K562 (cell line): ENCODE measurements at regions not wholly inside any gene's neighbourhood (a gene's known extent, or its start where the extent isn't known, plus 50 kb on each side); places are given as distances from the start of the nearest gene placed in this dataset.

Experiments
- ATAC-seq: fragments of 200-7000 bp; cut with Tn5 transposase; 3 replicates; pipeline ENCODE4 v1.9.1; 2020; ENCODE audit warnings: moderate library complexity
- BruUV-seq: library from RNA; stranded (reverse); fragments of 400-500 nt; replicated peaks from 2 replicates; lab custom pipeline; 2021; lab: Mats Ljungman, UMichigan
- CTCF ChIA-PET: fragments of 300-600 bp; formaldehyde crosslinking; extraction: SDS; loops from one replicate; lab custom pipeline; 2021; ENCODE audit warnings: low intra/inter-chr PET ratio; lab: Yijun Ruan, JAX
- POLR2A ChIA-PET: fragments of 300-600, 350-650 bp; sonication (Branson Sonifier 250); formaldehyde crosslinking; extraction: SDS; loops from one replicate; lab custom pipeline; 2021; ENCODE audit warnings: antibody characterized with exemption, inconsistent platforms; lab: Yijun Ruan, JAX
- DNase-seq, 4 experiments: peaks; one replicate each; pipeline versions ENCODE4 v3.0.0 to v3.0.0-alpha.2; 2011 to 2018; ENCODE audit warnings: low spot score in 3 of 4, mixed read lengths in 3 of 4; ENCODE audit errors: extremely low read depth in 1 of 4
- FAIRE-seq: peaks from 2 replicates; lab custom pipeline; 2011; peaks lifted over from hg19 to GRCh38; lab: Jason Lieb, UNC
- H2AFZ ChIP-seq: 2 replicates; pipeline ENCODE4 v1.6.0; 2011; ENCODE audit warnings: low read depth, low read length, control low read depth, inconsistent platforms
- H3K27ac ChIP-seq: fragments of 200-600 bp; 3 replicates; pipeline ENCODE4 v1.8.0; 2011; ENCODE audit warnings: low read depth, mild to moderate bottlenecking, control low read depth, inconsistent platforms, low read length, moderate library complexity, mixed read lengths; ENCODE audit errors: extremely low read depth
- H3K27me3 ChIP-seq, 2 experiments: fragments of 300-600 bp in 1 of 2; 2 replicates in 1 of 2; 3 replicates in 1 of 2; pipeline versions ENCODE4 v1.6.0 to v1.8.0; 2011; ENCODE audit warnings: inconsistent platforms in 2 of 2, low read length in 2 of 2, mild to moderate bottlenecking in 1 of 2, mixed read lengths in 1 of 2, moderate library complexity in 1 of 2; ENCODE audit not compliant: control insufficient read depth in 2 of 2, insufficient read depth in 2 of 2
- H3K36me3 ChIP-seq: fragments of 300-600 bp; 3 replicates; pipeline ENCODE4 v1.8.0; 2011; ENCODE audit warnings: mild to moderate bottlenecking, low read length, inconsistent platforms; ENCODE audit not compliant: control insufficient read depth, insufficient read depth
- H3K4me1 ChIP-seq, 2 experiments: fragments of 200-600 bp in 1 of 2; replicated peaks in 1 of 2; 2 replicates in 1 of 2; 3 replicates in 1 of 2; pipeline versions ENCODE4 v1.5.1 to v1.8.0; 2011; ENCODE audit warnings: inconsistent platforms in 2 of 2, low read length in 2 of 2, mild to moderate bottlenecking in 1 of 2, mixed read lengths in 1 of 2, moderate library complexity in 1 of 2; ENCODE audit not compliant: control insufficient read depth in 2 of 2, insufficient read depth in 2 of 2
- H3K4me2 ChIP-seq: 2 replicates; pipeline ENCODE4 v1.6.1; 2011; ENCODE audit warnings: low read length, control low read depth, inconsistent platforms, mixed read lengths; ENCODE audit not compliant: insufficient read depth
- H3K4me3 ChIP-seq: fragments of 200-600 bp; sonication (generic), shearing (Covaris generic); 2 replicates; pipeline ENCODE4 v1.5.1; 2016; ENCODE audit warnings: control low read depth, inconsistent platforms
- H3K79me2 ChIP-seq: fragments of 200-600 bp; 3 replicates; pipeline ENCODE4 v1.8.0; 2011; ENCODE audit warnings: low read length, inconsistent platforms; ENCODE audit not compliant: control insufficient read depth, insufficient read depth
- H3K9ac ChIP-seq, 2 experiments: 2 replicates each; pipeline versions ENCODE4 v1.6.0 to v1.6.1; 2011; ENCODE audit warnings: low read depth in 2 of 2, low read length in 2 of 2, control low read depth in 1 of 2, inconsistent platforms in 1 of 2, mild to moderate bottlenecking in 1 of 2, mixed read lengths in 1 of 2; ENCODE audit not compliant: insufficient read depth in 1 of 2
- H3K9me1 ChIP-seq: one replicate; pipeline ENCODE4 v1.6.0; 2011; ENCODE audit warnings: inconsistent platforms, mild to moderate bottlenecking, low read length, moderate library complexity; ENCODE audit not compliant: control insufficient read depth, insufficient read depth
- H3K9me3 ChIP-seq: replicated peaks from 2 replicates; pipeline ENCODE4 v1.5.1; 2011; ENCODE audit warnings: low read depth, low read length, inconsistent platforms; ENCODE audit not compliant: control insufficient read depth, insufficient read depth
- H4K20me1 ChIP-seq: replicated peaks from 2 replicates; pipeline ENCODE4 v1.6.1; 2011; ENCODE audit warnings: low read length, inconsistent platforms, mixed read lengths; ENCODE audit not compliant: control insufficient read depth, insufficient read depth
- ADNP ChIP-seq: fragments of 200-800 bp; sonication (Bioruptor generic); IDR thresholded peaks from 2 replicates; pipeline ENCODE4 v1.6.1; 2016; ENCODE audit warnings: missing genetic modification characterization, missing compliant biosample characterization
- AFF1 ChIP-seq, 2 experiments: fragments of 450-650 bp; IDR thresholded peaks; 2 replicates each; pipeline ENCODE4 v1.6.1; 2018; ENCODE audit warnings: mild to moderate bottlenecking in 2 of 2, low read depth in 1 of 2; ENCODE audit not compliant: partially characterized antibody in 2 of 2
- E2F3 ChIP-seq: fragments of 250-450 bp; sonication (Bioruptor Pico); IDR thresholded peaks from 2 replicates; pipeline ENCODE4 v1.4.0; 2020; ENCODE audit warnings: mild to moderate bottlenecking
- EHMT2 ChIP-seq: fragments of 450-650 bp; IDR thresholded peaks from 2 replicates; pipeline ENCODE4 v1.6.1; 2018; ENCODE audit warnings: antibody characterized with exemption
- HMBOX1 ChIP-seq: sonication (generic); IDR thresholded peaks from 2 replicates; pipeline ENCODE4 v1.6.1; 2016
- HMG20B ChIP-seq: fragments of 250-450 bp; sonication (Bioruptor Pico); IDR thresholded peaks from 2 replicates; pipeline ENCODE4 v1.5.0; 2021; ENCODE audit warnings: mild to moderate bottlenecking
- NCOA4 ChIP-seq: fragments of 450-650 bp; IDR thresholded peaks from 2 replicates; pipeline ENCODE4 v1.6.1; 2018; ENCODE audit warnings: mild to moderate bottlenecking; ENCODE audit not compliant: partially characterized antibody
- NFIX ChIP-seq: fragments of 250-450 bp; sonication (Bioruptor Pico); IDR thresholded peaks from 2 replicates; pipeline ENCODE4 v1.4.0; 2020; ENCODE audit warnings: low read depth, mild to moderate bottlenecking, moderate library complexity
- SP2 ChIP-seq: IDR thresholded peaks from 2 replicates; pipeline ENCODE4 v1.6.1; 2011; ENCODE audit warnings: mild to moderate bottlenecking, low read depth, low read length, moderate library complexity; ENCODE audit not compliant: poor library complexity, severe bottlenecking; ENCODE audit errors: extremely low read depth
- TAF15 ChIP-seq: fragments of 200-400 bp; formaldehyde crosslinking; IDR thresholded peaks from 2 replicates; pipeline ENCODE4 v1.6.1; 2017; ENCODE audit warnings: mild to moderate bottlenecking, low read depth, low read length, moderate library complexity
- ZBTB1 ChIP-seq: sonication (generic); formaldehyde crosslinking; IDR thresholded peaks from 2 replicates; pipeline ENCODE4 v1.8.1; 2023; ENCODE audit warnings: missing genetic modification reagents, low read depth, mild to moderate bottlenecking, borderline replicate concordance
- ZFPM2 ChIP-seq: fragments of 250-450 bp; sonication (Bioruptor Pico); IDR thresholded peaks from 2 replicates; pipeline ENCODE4 v1.5.1; 2022; ENCODE audit warnings: mild to moderate bottlenecking
- ZNF165 ChIP-seq: fragments of 250-450 bp; sonication (Bioruptor Pico); IDR thresholded peaks from 2 replicates; pipeline ENCODE4 v1.4.0; 2020; ENCODE audit warnings: borderline replicate concordance
- ZNF232 ChIP-seq: sonication (generic); formaldehyde crosslinking; IDR thresholded peaks from 2 replicates; pipeline ENCODE4 v1.8.0; 2022; ENCODE audit warnings: mild to moderate bottlenecking, missing genetic modification reagents
- ZNF766 ChIP-seq: fragments of 200-800 bp; sonication (Bioruptor generic); conservative IDR thresholded peaks from 2 replicates; pipeline ENCODE4 v1.6.1; 2016; ENCODE audit warnings: missing genetic modification characterization, missing compliant biosample characterization
- WGBS: fragments of 100-300 bp; shearing (Covaris generic); methylation state at CpG from one replicate; pipeline ENCODE4 v1.1.6; 2016; ENCODE audit warnings: low coverage, mixed read lengths; ENCODE audit not compliant: insufficient coverage; ENCODE audit errors: missing lambda C conversion rate; 5-methylcytosine and 5-hydroxymethylcytosine counted together
- in situ Hi-C: fragments of 300-500 bp; cut with MboI; formaldehyde crosslinking; loops from 4 replicates; pipeline ENCODE4 v1.15.0; 2018; ENCODE audit warnings: inconsistent platforms, mixed read lengths
- intact Hi-C: fragments of 100-400 bp; cut with micrococcal nuclease; formaldehyde crosslinking; loops from 2 replicates; pipeline ENCODE4 v1.14.2; 2022

DNA sequence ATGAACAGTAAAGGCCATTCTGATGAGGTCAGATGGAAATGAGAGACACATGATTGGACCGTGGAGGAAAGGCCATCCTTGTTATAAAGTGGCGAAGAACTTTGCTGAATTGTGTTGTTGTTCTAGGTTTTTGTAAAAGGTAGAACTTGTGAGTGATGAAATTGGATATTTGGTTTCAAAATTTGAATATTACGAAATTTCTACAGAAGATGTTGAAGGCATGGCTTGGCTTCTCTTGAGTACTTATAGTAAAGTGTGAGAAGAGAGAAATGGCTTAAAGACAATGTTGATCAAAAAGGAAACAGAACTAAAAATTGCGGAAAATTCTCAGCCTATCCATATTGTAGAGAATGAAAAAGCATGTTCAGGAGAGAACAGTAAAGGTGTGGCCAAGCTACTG lies 166.6 kb upstream of the S1PR3 start:
- ChIA-PET POLR2A (no interaction called here), CTCF (no interaction called here)
- ATAC-seq (no peak), FAIRE-seq (no peak)
- H4K20me1 ChIP-seq: no peaks in the 10 kb centered on the region
- BruUV-seq: no TSS peak
- H3K27me3 ChIP-seq: peaks cover 0 to 13% of the 10 kb centered on the region in 2 experiments; a peak in 3 of 5 replicates
- in situ Hi-C loops (no loop called here), intact Hi-C loops (no loop called here)
- no peaks in the 10 kb centered on the region; a peak in 2 of 5 replicates for H3K4me1 ChIP-seq
- H3K9me1 ChIP-seq: no peaks in the 10 kb centered on the region
- WGBS: 32% methylated on average over 4 of the region's 4 CpGs
- no peak overlapping the region for H3K4me2 ChIP-seq
- H3K9ac ChIP-seq: no peak overlapping the region
- TF ChIP-seq ZFPM2 (CRISPR knock-in tag) (no peak), ZNF232 (CRISPR knock-in tag) (no peak), EHMT2 (no peak), NCOA4 (no peak), E2F3 (no peak), NFIX (no peak), HMG20B (CRISPR knock-in tag) (no peak), ZBTB1 (CRISPR knock-in tag) (no peak), HMBOX1 (no peak), SP2 (no peak), ZNF766 (CRISPR knock-in tag) (no peak), ZNF165 (no peak), ADNP (tag) (no peak), TAF15 (no peak), AFF1 (IDR thresholded peaks at IDR 0.05; ENCODE audit: low read depth in 1 of 2, partially characterized antibody in 2 of 2) (no peak)
- TF ChIP-seq, all 486 proteins: peak for 0
- Histone ChIP-seq H2AFZ (no peak overlapping the region), H3K4me3 (no peak overlapping the region), H3K79me2 (no peaks in the 10 kb centered on the region), H3K36me3 (no peaks in the 10 kb centered on the region), H3K27ac (no peak overlapping the region), H3K9me3 (no peaks in the 10 kb centered on the region)
- no peak for DNase-seq
